Tibial nerve (tissue), 4 donors: ENCODE measurements at regions not wholly inside any gene's neighbourhood (a gene's known extent, or its start where the extent isn't known, plus 50 kb on each side); places are given as distances from the start of the nearest gene placed in this dataset.

Source experiments
- DNase-seq, 2 donors: peaks; one replicate each; pipeline ENCODE4 v3.0.0-alpha.2; 2019; ENCODE audit warnings: low spot score in 2 of 2
- H3K27ac ChIP-seq, 4 donors: fragments of 200-600 bp; sonication (generic) in 3 of 4; one replicate each; pipeline ENCODE4 v1.5.1; 2017 to 2019; ENCODE audit warnings: mild to moderate bottlenecking in 1 of 4
- H3K27me3 ChIP-seq, 2 donors: fragments of 200-600 bp; sonication (generic) in 1 of 2; one replicate each; pipeline versions ENCODE4 v1.5.1 to v1.6.0; 2017 to 2019
- H3K36me3 ChIP-seq, 3 donors: fragments of 200-600 bp; sonication (generic); one replicate each; pipeline ENCODE4 v1.5.1; 2018 to 2019
- H3K4me1 ChIP-seq, 4 donors: fragments of 200-600 bp; sonication (generic) in 3 of 4; one replicate each; pipeline ENCODE4 v1.5.1; 2017 to 2019
- H3K4me3 ChIP-seq, 4 donors: fragments of 200-600 bp; sonication (generic) in 3 of 4; one replicate each; pipeline ENCODE4 v1.5.1; 2017 to 2019; ENCODE audit warnings: mild to moderate bottlenecking in 1 of 4, moderate library complexity in 1 of 4
- H3K9me3 ChIP-seq, 4 donors: fragments of 200-600 bp; sonication (generic) in 3 of 4; one replicate each; pipeline ENCODE4 v1.5.1; 2017 to 2019
- CTCF ChIP-seq, 5 experiments: fragments of 200-600 bp in 3 of 5; fragments of 450-650 bp in 2 of 5; sonication (generic) in 3 of 5; IDR thresholded peaks; one replicate each; pipeline ENCODE4 v1.5.1; 2016 to 2019; ENCODE audit warnings: antibody characterized with exemption in 5 of 5, mild to moderate bottlenecking in 3 of 5, moderate library complexity in 2 of 5
- EP300 ChIP-seq, 2 donors: sonication (generic); formaldehyde crosslinking; IDR thresholded peaks; one replicate each; pipeline ENCODE4 v1.6.1; 2017; ENCODE audit warnings: antibody characterized with exemption in 2 of 2, mild to moderate bottlenecking in 1 of 2
- POLR2A ChIP-seq, 2 donors: fragments of 450-650 bp; IDR thresholded peaks; one replicate each; pipeline ENCODE4 v1.6.1; 2017; ENCODE audit warnings: antibody characterized with exemption in 2 of 2, mild to moderate bottlenecking in 2 of 2, moderate library complexity in 2 of 2
- WGBS, 2 donors: methylation state at CpG; one replicate each; pipeline ENCODE4 v1.1.5; 2018; 5-methylcytosine and 5-hydroxymethylcytosine counted together

- Histone ChIP-seq H3K9me3 (peaks cover 0 to 8% (median 0%) of the 10 kb centered on the region in 4 donors), H3K4me3 (no peak overlapping the region), H3K36me3 (no peaks in the 10 kb centered on the region), H3K27me3 (no peaks in the 10 kb centered on the region), H3K4me1 (peaks cover 0 to 8% (median 0%) of the 10 kb centered on the region in 4 donors), H3K27ac (no peak overlapping the region)
- TF ChIP-seq POLR2A (IDR thresholded peaks at IDR 0.05) (no peak), EP300 (IDR thresholded peaks at IDR 0.05) (no peak), CTCF (IDR thresholded peaks at IDR 0.05) (no peak)
- DNase-seq: no peak
Measured at GRCh38 chr20:20897145-20897544, 184.7 kb upstream of the RALGAPA2 start.

GRCh38 chr20:20896606-20897005, 184.2 kb upstream of the RALGAPA2 start:
- Histone ChIP-seq H3K27ac (no peak overlapping the region), H3K9me3 (peaks cover 0 to 3% (median 0%) of the 10 kb centered on the region in 4 donors), H3K36me3 (no peaks in the 10 kb centered on the region), H3K4me3 (no peak overlapping the region), H3K27me3 (no peaks in the 10 kb centered on the region), H3K4me1 (peaks cover 0 to 8% (median 0%) of the 10 kb centered on the region in 4 donors)
- WGBS, 2 donors: 39 to 44% methylated on average over 3 of the region's 3 CpGs
- DNase-seq: no peak
- no peak for TF ChIP-seq CTCF (IDR thresholded peaks at IDR 0.05)
- no peak for TF ChIP-seq POLR2A (IDR thresholded peaks at IDR 0.05)
- TF ChIP-seq EP300 (IDR thresholded peaks at IDR 0.05): no peak

- 88 to 90% methylated on average over 12 of the region's 12 CpGs for WGBS, 2 donors
Measured at GRCh38 chr20:20895537-20895936, 183.1 kb upstream of the RALGAPA2 start.

GRCh38 chr20:20894753-20895152, 182.3 kb upstream of the RALGAPA2 start:
- Histone ChIP-seq H3K36me3 (no peaks in the 10 kb centered on the region), H3K4me1 (peaks cover 0 to 8% (median 0%) of the 10 kb centered on the region in 4 donors), H3K9me3 (no peaks in the 10 kb centered on the region), H3K4me3 (no peak overlapping the region), H3K27ac (no peak overlapping the region), H3K27me3 (no peaks in the 10 kb centered on the region)
- DNase-seq: peak; percentile 23 to 24
- TF ChIP-seq CTCF (IDR thresholded peaks at IDR 0.05) (no peak), EP300 (IDR thresholded peaks at IDR 0.05) (no peak), POLR2A (IDR thresholded peaks at IDR 0.05) (no peak)
- WGBS, 2 donors: 44 to 58% methylated on average over 13 of the region's 13 CpGs

More at GRCh38 chr20:20895537-20895936, 183.1 kb upstream of the RALGAPA2 start:
- Histone ChIP-seq H3K4me3 (no peak overlapping the region), H3K27ac (no peak overlapping the region), H3K4me1 (peaks cover 0 to 8% (median 0%) of the 10 kb centered on the region in 4 donors), H3K36me3 (no peaks in the 10 kb centered on the region), H3K27me3 (no peaks in the 10 kb centered on the region), H3K9me3 (no peaks in the 10 kb centered on the region)
- no peak for DNase-seq
- no peak for TF ChIP-seq POLR2A (IDR thresholded peaks at IDR 0.05)
- no peak for TF ChIP-seq CTCF (IDR thresholded peaks at IDR 0.05)
- TF ChIP-seq EP300 (IDR thresholded peaks at IDR 0.05): no peak

GRCh38 chr20:20894280-20894679, 181.8 kb upstream of the RALGAPA2 start:
- H3K4me1 ChIP-seq: peaks cover 0 to 8% (median 0%) of the 10 kb centered on the region in 4 donors
- 13 to 37% methylated on average over 3 of the region's 3 CpGs for WGBS, 2 donors
- H3K36me3 ChIP-seq: no peaks in the 10 kb centered on the region
- H3K27ac ChIP-seq: no peak overlapping the region
- DNase-seq: no peak
- no peak overlapping the region for H3K4me3 ChIP-seq
- no peaks in the 10 kb centered on the region for H3K27me3 ChIP-seq
- no peaks in the 10 kb centered on the region for H3K9me3 ChIP-seq
- no peak for TF ChIP-seq EP300 (IDR thresholded peaks at IDR 0.05)
- no peak for TF ChIP-seq POLR2A (IDR thresholded peaks at IDR 0.05)

- no peaks in the 10 kb centered on the region for H3K9me3 ChIP-seq
- no peak overlapping the region for H3K4me3 ChIP-seq
- no peaks in the 10 kb centered on the region for H3K36me3 ChIP-seq
- no peak overlapping the region for H3K27ac ChIP-seq
- no peak for DNase-seq
- peaks cover 0 to 8% (median 0%) of the 10 kb centered on the region in 4 donors for H3K4me1 ChIP-seq
- WGBS, 2 donors: 70 to 76% methylated on average over 5 of the region's 5 CpGs
- no peaks in the 10 kb centered on the region for H3K27me3 ChIP-seq
- TF ChIP-seq EP300 (IDR thresholded peaks at IDR 0.05): no peak
- TF ChIP-seq CTCF (IDR thresholded peaks at IDR 0.05): no peak
- TF ChIP-seq POLR2A (IDR thresholded peaks at IDR 0.05): no peak
Measured at GRCh38 chr20:20892328-20892727, 179.9 kb upstream of the RALGAPA2 start.
